SK-N-SH treated with all-trans-retinoic acid at 6 μM for 48 hours (cell line): ENCODE measurements at regions not wholly inside any gene's neighbourhood (a gene's known extent, or its start where the extent isn't known, plus 50 kb on each side); places are given as distances from the start of the nearest gene placed in this dataset.
A peak's percentile ranks its signal among the peaks of the same experiment; 100 is the strongest.

ENCODE experiments used
- ATAC-seq: fragments of 200-7000 bp; cut with Tn5 transposase; 3 replicates; pipeline ENCODE4 v1.9.1; 2020; ENCODE audit warnings: mild to moderate bottlenecking, moderate library complexity
- ARNTL ChIP-seq: fragments of 450-650 bp; formaldehyde crosslinking; IDR thresholded peaks from 2 replicates; pipeline ENCODE4 v1.5.0; 2020; ENCODE audit warnings: low read depth, mild to moderate bottlenecking, moderate library complexity, borderline replicate concordance
- BACH2 ChIP-seq: fragments of 250-450 bp; sonication (Bioruptor Pico); IDR thresholded peaks from 2 replicates; pipeline ENCODE4 v1.9.0; 2021; ENCODE audit warnings: mild to moderate bottlenecking, borderline replicate concordance
- CREB5 ChIP-seq: fragments of 250-450 bp; sonication (Bioruptor Pico); IDR thresholded peaks from 2 replicates; pipeline ENCODE4 v1.5.1; 2020; ENCODE audit warnings: low read depth, mild to moderate bottlenecking, moderate library complexity
- CSRNP3 ChIP-seq: fragments of 250-450 bp; sonication (Bioruptor Pico); IDR thresholded peaks from 2 replicates; pipeline ENCODE4 v1.5.1; 2021; ENCODE audit warnings: mild to moderate bottlenecking, moderate library complexity
- ESRRG ChIP-seq: fragments of 250-450 bp; sonication (Bioruptor Pico); IDR thresholded peaks from 2 replicates; pipeline ENCODE4 v1.6.1; 2021; ENCODE audit warnings: mild to moderate bottlenecking
- GLIS3 ChIP-seq: fragments of 250-450 bp; sonication (Bioruptor Pico); IDR thresholded peaks from 2 replicates; pipeline ENCODE4 v1.5.0; 2020; ENCODE audit warnings: mild to moderate bottlenecking, moderate library complexity
- ISL1 ChIP-seq: fragments of 250-450 bp; sonication (Bioruptor Pico); IDR thresholded peaks from 2 replicates; pipeline ENCODE4 v2.1.2; 2022; ENCODE audit warnings: mild to moderate bottlenecking, moderate library complexity
- RARB ChIP-seq: fragments of 250-450 bp; sonication (Bioruptor Pico); IDR thresholded peaks from 2 replicates; pipeline ENCODE4 v1.8.0; 2021; ENCODE audit warnings: mild to moderate bottlenecking, moderate library complexity
- SNAI2 ChIP-seq: fragments of 250-450 bp; sonication (Bioruptor Pico); IDR thresholded peaks from 2 replicates; pipeline ENCODE4 v1.5.0; 2020; ENCODE audit warnings: mild to moderate bottlenecking, moderate library complexity
- TCF4 ChIP-seq: fragments of 250-450 bp; sonication (Bioruptor Pico); IDR thresholded peaks from 2 replicates; pipeline ENCODE4 v1.8.0; 2021; ENCODE audit warnings: mild to moderate bottlenecking, moderate library complexity, borderline replicate concordance
- TOX ChIP-seq: fragments of 250-450 bp; sonication (Bioruptor Pico); IDR thresholded peaks from 2 replicates; pipeline ENCODE4 v1.8.0; 2021; ENCODE audit warnings: mild to moderate bottlenecking, moderate library complexity, borderline replicate concordance
- ZC3H10 ChIP-seq: fragments of 250-450 bp; sonication (Bioruptor Pico); IDR thresholded peaks from 2 replicates; pipeline ENCODE4 v1.5.1; 2021; ENCODE audit warnings: mild to moderate bottlenecking, moderate library complexity
- ZFP30 ChIP-seq: fragments of 450-650 bp; formaldehyde crosslinking; IDR thresholded peaks from 2 replicates; pipeline ENCODE4 v1.5.0; 2022; ENCODE audit warnings: mild to moderate bottlenecking, moderate library complexity
- ZNF70 ChIP-seq: fragments of 450-650 bp; formaldehyde crosslinking; IDR thresholded peaks from 2 replicates; pipeline ENCODE4 v1.5.0; 2020; ENCODE audit warnings: mild to moderate bottlenecking, moderate library complexity
- TF ChIP-seq, protein P1 (sequence below): fragments of 250-450 bp; sonication (Bioruptor Pico); IDR thresholded peaks from 2 replicates; pipeline ENCODE4 v1.8.0; 2020; ENCODE audit warnings: mild to moderate bottlenecking, moderate library complexity, borderline replicate concordance

GRCh38 chr12:93134175-93134890 is 205.2 kb upstream of the EEA1 start:
- no peak for ATAC-seq
- no peak for TF ChIP-seq RARB (CRISPR knock-in tag)
- no peak for TF ChIP-seq ESRRG (CRISPR knock-in tag)

- TF ChIP-seq TOX (CRISPR knock-in tag) (no peak), ZC3H10 (CRISPR knock-in tag) (no peak)
- ATAC-seq: no peak
Observed at GRCh38 chr12:93134893-93135285, 205.8 kb upstream of the EEA1 start.

GRCh38 chr12:93135286-93136239 is 206.5 kb upstream of the EEA1 start:
- TF ChIP-seq, protein P1, sequence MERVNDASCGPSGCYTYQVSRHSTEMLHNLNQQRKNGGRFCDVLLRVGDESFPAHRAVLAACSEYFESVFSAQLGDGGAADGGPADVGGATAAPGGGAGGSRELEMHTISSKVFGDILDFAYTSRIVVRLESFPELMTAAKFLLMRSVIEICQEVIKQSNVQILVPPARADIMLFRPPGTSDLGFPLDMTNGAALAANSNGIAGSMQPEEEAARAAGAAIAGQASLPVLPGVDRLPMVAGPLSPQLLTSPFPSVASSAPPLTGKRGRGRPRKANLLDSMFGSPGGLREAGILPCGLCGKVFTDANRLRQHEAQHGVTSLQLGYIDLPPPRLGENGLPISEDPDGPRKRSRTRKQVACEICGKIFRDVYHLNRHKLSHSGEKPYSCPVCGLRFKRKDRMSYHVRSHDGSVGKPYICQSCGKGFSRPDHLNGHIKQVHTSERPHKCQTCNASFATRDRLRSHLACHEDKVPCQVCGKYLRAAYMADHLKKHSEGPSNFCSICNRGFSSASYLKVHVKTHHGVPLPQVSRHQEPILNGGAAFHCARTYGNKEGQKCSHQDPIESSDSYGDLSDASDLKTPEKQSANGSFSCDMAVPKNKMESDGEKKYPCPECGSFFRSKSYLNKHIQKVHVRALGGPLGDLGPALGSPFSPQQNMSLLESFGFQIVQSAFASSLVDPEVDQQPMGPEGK (CRISPR knock-in tag): no peak
- TF ChIP-seq TOX (CRISPR knock-in tag): 0 out of 2 replicates have a peak, but pooled peaks have one; percentile 14
- peak; percentile 62 for ATAC-seq

- no peak for TF ChIP-seq SNAI2 (CRISPR knock-in tag)
- TF ChIP-seq CREB5: no peak
- TF ChIP-seq CSRNP3: no peak
- no peak for TF ChIP-seq ZNF70
- no peak for TF ChIP-seq GLIS3 (CRISPR knock-in tag)
- TF ChIP-seq, protein P1 (CRISPR knock-in tag): no peak
- no peak for TF ChIP-seq ISL1
- no peak for TF ChIP-seq ESRRG (CRISPR knock-in tag)
- no peak for TF ChIP-seq ZFP30 (CRISPR knock-in tag)
- TF ChIP-seq ARNTL (CRISPR knock-in tag): no peak
- TF ChIP-seq RARB (CRISPR knock-in tag): no peak
- TF ChIP-seq TCF4 (CRISPR knock-in tag): no peak
- no peak for TF ChIP-seq BACH2 (CRISPR knock-in tag)
- no peak for ATAC-seq
Observed at GRCh38 chr12:93136253-93137055, 207.4 kb upstream of the EEA1 start.
